ENCODE measurements at regions not wholly inside any gene's neighbourhood (a gene's known extent, or its start where the extent isn't known, plus 50 kb on each side); places are given as distances from the start of the nearest gene placed in this dataset.

GRCh38 chr12:77349689-77350370 lies 284.5 kb upstream of the E2F7 start:
- no peak for TF ChIP-seq CTCF (IDR thresholded peaks at IDR 0.05; ENCODE audit: low read depth, low read length, missing control alignments)
- DNase-seq (ENCODE audit: low read depth), result no peak
- H3K4me3 ChIP-seq (ENCODE audit: low read depth, low read length), result no peak overlapping the region

- DNase-seq (ENCODE audit: low read depth), result no peak
- TF ChIP-seq CTCF (IDR thresholded peaks at IDR 0.05; ENCODE audit: low read depth, low read length, missing control alignments), result no peak
These were observed 281.6 kb upstream of the E2F7 start for GRCh38 chr12:77347017-77347416.

GRCh38 chr12:77345336-77345735 lies 280.0 kb upstream of the E2F7 start:
- no peak overlapping the region for H3K4me3 ChIP-seq (ENCODE audit: low read depth, low read length)
- no peak for DNase-seq (ENCODE audit: low read depth)
- TF ChIP-seq CTCF (IDR thresholded peaks at IDR 0.05; ENCODE audit: low read depth, low read length, missing control alignments), result no peak

More at GRCh38 chr12:77347017-77347416, 281.6 kb upstream of the E2F7 start:
- H3K4me3 ChIP-seq (ENCODE audit: low read depth, low read length), result no peak overlapping the region

GRCh38 chr12:77344651-77345050 lies 279.3 kb upstream of the E2F7 start:
- no peak overlapping the region for H3K4me3 ChIP-seq (ENCODE audit: low read depth, low read length)
- no peak for TF ChIP-seq CTCF (IDR thresholded peaks at IDR 0.05; ENCODE audit: low read depth, low read length, missing control alignments)
- DNase-seq (ENCODE audit: low read depth), result no peak

GRCh38 chr12:77343291-77343690 lies 277.9 kb upstream of the E2F7 start:
- TF ChIP-seq CTCF (IDR thresholded peaks at IDR 0.05; ENCODE audit: low read depth, low read length, missing control alignments), result no peak
- DNase-seq (ENCODE audit: low read depth), result no peak
- H3K4me3 ChIP-seq (ENCODE audit: low read depth, low read length), result no peak overlapping the region

GRCh38 chr12:77342253-77342652 lies 276.9 kb upstream of the E2F7 start:
- H3K4me3 ChIP-seq (ENCODE audit: low read depth, low read length), result no peak overlapping the region
- DNase-seq (ENCODE audit: low read depth), result no peak
- no peak for TF ChIP-seq CTCF (IDR thresholded peaks at IDR 0.05; ENCODE audit: low read depth, low read length, missing control alignments)

- no peak for TF ChIP-seq CTCF (IDR thresholded peaks at IDR 0.05; ENCODE audit: low read depth, low read length, missing control alignments)
- no peak overlapping the region for H3K4me3 ChIP-seq (ENCODE audit: low read depth, low read length)
- DNase-seq (ENCODE audit: low read depth), result no peak
These were observed 274.2 kb upstream of the E2F7 start for GRCh38 chr12:77339610-77340009.
